Superior temporal gyrus (tissue), 1 donor: ENCODE measurements at regions not wholly inside any gene's neighbourhood (a gene's known extent, or its start where the extent isn't known, plus 50 kb on each side); places are given as distances from the start of the nearest gene placed in this dataset.
"Not testable (repeated sequence)": the region's sequence is repeated elsewhere in the genome, so short reads cannot be mapped to it uniquely, and the experiment has no call there.

Source experiments
- DNase-seq: peaks from one replicate; pipeline ENCODE4 v3.0.0-alpha.2; 2016; ENCODE audit errors: extremely low spot score

DNA sequence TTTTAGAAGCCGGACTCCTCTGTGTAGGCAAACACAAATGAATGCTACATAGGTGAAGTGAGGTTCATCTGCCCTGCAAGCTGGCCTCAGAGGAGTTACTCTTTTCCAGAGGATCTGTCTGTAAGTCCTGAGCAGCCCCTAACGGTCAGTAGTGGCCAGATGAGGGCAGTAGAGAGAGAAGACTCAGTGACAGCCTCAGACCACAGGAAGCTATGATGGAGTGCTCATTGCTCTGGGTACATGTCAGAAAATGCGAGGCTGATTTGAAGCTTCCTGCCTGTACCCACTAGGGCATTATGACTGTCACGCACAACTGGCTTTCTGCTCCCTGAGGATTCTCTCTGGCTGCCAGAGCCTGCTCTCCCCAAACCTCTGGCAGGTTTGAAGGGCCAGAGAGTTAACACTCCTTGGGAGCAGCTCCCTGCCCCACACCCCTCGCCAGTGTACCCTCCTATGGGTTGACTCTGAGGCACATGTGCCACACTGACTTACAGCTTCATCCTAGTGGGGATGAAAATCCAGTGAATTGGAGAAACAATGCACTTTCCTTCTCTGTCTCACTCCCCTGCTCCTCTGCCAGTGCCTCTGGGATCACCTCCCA lies 141.5 kb downstream of the GABRG2 start:
- peak; percentile 72 for DNase-seq

DNA sequence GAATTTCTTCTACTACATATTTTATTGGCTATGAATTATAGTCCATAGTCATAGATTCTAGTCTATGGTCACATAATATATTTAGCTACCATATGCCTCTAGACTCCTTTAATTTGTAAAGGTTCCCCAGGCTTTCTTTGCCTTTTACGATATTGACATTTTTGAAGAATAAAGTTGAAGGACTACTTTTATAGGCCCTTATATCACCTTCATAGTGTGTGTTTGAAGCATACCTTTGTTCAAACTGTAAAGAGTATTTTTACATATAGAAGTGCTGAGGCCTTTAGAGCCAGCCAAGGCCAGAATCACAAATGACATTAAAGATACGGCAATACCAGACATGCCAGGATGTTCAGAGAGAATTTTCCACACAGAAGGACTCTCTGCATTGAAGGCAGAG lies 147.0 kb downstream of the GABRG2 start:
- DNase-seq = no peak

DNA sequence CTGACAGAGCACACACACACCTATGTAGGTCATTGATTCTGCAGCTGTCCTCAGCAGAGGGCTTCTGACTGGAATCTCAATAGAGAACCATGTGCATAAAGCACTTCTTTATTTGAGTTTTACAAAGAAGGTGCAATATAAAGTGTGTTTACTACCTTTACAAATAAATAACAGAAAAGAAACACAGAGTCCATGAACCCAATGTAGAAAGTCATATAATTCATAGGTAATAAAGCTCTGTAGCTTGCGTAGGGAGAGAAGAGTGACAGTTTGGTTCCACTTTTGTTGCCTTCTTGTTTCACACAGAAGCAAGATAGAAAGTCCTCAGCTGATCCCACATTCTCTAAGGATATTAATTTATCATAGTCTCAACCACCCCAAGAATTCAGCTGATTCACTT lies 149.5 kb downstream of the GABRG2 start:
- no peak for DNase-seq

DNA sequence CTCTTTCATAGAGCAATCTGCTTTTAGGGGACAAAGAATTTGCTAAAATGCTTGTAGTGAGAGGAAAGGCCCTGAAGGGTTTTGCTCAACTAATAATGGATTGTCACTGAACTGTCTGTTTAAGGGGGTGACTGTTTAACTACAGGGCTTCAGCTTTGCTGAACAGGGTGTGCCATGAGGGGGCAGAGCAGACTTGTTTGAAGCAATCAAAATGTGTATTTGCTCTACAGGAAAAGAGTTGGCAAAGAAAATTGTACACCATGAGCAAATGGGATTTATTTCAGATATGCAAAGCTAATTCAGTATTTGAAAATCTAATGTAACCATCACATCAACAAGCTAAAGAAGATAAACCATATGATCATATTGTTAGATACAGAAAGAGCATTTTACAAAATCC lies 154.3 kb downstream of the GABRG2 start:
- no peak for DNase-seq

DNA sequence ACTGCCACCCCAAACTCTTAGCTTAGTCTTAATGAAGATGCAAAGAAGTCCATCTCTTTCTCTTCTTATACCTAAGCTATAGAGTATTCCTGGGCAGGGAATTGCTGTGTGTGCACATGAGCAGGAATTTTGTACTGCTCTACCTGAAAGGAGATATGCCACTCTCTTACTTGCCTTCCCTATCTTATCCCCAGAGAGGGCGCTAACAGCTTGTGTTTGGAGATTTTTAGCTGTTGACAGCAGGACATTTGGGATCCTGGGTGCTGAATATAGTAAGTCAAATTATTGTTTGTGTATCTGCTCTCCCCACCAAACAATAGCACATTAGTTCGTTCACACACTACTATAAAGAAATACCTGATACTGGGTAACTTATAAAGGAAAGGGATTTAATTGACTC lies 159.5 kb downstream of the GABRG2 start:
- no peak for DNase-seq

DNA sequence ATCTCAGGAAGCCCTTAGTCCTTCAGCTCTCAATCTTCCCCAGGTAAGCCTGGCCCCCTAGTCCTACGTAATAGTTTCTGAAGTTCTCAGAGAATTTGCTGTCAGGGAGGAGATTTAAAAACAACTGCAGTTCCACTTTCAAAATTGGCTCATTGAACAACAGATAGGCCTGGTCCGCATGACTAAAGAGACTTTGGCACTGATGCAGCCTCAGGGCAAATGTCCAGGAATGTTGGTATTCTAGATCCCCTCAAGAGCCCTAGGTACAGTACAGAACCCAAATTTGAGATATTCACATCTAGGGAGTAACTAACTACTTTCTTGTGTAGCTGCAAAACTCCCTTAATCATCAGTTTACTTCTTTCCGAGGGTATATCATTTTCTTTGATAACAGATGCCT lies 162.8 kb downstream of the GABRG2 start:
- no peak for DNase-seq

DNA sequence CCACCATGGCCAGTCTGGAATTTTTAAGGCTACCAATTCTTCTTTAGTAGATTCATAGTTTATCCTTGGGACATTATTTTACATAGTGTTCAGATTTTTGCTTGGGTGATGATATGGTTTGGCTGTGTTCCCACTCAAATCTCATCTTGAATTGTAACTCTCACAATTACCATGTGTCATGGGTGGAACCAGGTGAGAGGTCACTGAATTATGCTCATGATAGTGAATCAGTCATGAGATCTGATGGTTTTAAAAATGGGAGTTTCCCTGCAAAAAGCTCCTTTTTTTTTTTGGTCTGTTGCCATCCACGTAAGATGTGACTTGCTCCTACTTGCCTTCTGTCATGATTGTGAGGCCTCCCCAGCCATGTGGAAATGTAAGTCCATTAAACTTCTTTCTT lies 163.9 kb downstream of the GABRG2 start:
- no peak for DNase-seq

DNA sequence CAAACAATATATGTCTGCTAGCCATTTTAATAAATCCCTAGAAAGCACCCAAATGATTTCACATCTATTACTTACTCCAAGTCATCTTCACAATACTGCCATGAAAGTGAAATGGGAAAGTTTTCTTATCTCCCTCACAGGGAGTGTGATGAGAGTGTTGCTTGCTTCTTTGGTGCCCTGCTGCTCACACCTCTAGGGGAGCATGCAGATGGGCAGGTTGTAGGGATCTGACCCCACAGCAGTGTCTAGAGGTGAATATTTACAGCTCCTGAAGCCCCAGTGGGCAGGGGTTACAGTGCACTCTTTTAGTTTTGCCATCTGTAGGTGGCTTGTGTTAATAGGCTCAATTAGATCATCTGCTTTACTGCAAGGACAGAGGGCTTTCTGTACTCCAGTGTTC lies 173.2 kb downstream of the GABRG2 start:
- no peak for DNase-seq

DNA sequence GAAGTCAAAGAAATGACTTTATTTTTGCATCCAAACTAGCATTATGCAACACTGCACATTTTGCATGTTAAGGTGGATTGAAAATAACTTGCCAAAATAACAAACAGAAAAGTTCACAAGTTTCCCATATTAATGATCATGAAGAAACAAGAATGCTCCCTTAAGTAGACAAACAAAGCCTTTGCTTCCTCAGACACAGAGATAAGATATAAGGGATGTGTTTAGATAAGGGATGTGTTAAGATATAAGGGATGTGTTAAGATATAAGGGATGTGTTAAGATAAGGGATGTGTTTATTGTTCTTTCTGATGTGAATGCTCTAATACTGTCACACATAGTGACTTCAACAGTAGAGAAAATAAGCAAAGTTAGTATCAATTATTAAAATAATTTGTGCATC lies 174.8 kb downstream of the GABRG2 start:
- DNase-seq = no peak

DNA sequence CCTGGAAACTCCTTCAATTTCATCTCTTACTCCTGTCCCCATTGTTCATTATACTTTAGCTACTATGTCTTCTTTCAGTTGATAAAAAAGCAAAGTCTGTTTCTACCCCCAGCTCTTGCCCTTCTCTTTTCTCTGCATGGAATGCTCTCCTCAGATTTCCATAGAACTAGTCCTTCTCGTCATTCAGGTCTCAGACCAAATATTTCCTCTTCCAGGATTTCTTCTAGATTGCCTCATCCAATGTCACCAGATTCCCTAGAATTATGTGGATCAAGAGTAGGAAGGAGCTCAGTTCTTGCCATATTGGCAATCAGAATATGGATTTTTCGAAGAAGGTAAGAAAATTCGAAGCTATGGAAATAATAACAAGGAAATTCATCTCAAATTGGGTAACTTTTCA lies 176.1 kb downstream of the GABRG2 start:
- DNase-seq = no peak

DNA sequence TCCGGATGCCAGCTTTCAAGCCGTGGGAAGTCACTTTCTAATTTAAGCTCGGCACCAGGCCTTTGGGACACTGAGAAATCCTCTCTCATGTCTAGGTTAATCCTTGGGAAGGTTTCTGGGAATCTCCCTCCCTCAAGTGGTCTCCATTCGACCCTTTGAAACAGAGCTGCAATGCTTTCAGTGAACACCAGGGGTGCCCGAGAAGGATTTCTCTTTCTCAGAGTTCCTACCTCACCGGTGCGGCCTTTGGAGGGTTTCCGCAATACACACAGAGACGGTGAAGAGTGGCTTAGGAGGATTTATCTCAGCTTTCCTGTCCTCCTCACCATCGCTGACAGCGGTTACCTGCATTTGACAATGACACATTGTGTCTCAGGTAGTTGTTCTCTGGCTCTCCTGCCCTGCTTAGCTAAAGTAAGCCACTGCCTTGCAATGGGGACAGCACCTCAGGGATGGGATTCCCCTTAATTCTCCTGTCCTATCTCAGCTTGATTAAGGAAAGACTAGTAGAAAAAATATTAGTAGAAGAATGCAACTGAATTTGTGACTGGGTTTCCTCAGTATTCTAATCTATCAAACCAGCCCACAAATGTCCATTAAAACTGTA lies 180.6 kb downstream of the GABRG2 start:
- no peak for DNase-seq

DNA sequence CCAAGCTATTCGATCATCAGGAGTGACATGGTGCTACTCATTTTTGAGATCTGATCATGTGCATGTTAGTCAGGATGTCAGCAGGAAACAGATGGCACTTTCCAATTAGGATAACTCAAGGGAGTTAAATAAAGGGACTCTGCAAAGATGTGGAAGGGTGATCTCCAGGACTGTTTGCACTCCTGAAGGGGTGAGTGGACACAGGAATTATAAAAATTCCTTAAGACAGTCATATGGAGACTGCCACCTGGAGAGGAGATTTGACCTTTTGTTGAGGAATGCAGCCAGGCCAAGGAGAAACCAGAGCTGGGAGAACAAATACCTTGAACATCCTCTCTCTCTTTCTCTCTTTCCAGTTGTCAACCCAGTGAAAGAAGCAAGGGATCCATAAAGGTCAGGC lies 189.1 kb downstream of the GABRG2 start:
- no peak for DNase-seq

DNA sequence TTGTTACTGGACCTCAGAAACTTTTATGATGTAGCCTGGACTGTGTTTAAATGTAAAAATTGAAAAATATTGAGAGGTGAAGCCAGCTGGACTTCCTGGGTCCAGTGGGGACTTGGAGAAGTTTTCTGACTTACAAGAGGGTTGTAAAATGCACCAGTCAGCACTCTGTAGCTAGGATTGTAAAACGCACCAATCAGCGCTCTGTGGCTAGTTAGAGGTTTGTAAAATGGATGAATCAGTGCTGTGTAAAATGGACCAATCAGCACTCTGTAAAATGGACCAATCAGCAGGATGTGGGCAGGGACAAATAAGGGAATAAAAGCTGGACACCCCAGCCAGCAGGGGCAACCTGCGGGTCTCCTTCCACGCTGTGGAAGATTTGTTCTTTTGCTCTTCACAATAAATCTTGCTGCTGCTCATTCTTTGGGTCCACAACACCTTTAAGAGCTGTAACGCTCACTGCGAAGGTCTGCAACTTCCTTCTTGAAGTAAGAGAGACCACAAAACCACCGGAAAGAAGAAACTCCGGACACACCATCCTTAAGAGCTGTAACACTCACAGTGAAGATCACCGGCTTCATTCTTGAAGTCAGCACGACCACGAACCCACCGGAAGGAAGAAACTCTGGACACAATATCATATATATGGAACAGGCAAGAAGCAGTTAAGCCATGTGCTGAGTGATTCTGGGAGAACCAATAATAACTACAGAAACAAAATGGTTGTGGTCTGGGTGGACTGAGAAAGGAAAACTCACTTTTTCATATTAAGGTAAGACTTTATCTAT lies 201.3 kb downstream of the GABRG2 start:
- no peak for DNase-seq

DNA sequence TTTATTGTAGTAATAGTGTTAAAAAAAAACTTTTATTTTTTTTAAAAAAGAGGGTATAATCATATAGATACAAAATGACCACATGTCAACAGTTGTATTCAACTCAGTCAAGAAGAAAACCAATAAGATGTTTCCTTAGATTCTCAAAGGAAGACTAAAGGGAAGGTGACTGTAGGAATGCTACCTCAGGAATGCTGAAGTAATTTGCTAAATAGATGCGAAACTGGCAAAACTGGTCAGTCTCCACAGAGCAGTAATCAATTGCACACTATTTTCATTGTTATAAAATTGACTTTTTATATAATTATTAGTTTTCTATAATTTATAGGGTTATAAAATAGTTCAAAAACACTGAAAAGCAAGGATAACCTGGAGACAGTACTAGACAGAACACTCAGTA lies 204.8 kb downstream of the GABRG2 start:
- DNase-seq = no peak

DNA sequence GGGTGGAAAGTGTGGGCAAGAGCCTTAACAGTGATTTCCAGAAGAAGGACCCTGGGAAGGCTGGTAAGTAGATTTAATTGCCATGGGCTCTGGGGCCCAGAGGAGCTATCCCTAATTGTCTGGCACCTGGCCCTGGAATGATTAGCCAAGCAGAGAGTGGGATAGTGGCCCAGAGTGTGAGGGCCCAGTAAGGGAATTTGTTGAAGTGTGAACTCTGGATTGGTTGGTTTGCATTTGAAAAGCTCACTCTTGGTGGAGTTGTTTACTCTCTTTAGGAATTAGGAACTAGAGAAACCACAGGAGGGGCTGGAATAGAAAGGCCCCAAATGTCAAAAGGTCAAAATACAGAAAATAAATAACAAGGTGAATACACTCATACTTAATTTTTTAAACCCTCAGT lies 207.1 kb downstream of the GABRG2 start:
- DNase-seq = no peak

DNA sequence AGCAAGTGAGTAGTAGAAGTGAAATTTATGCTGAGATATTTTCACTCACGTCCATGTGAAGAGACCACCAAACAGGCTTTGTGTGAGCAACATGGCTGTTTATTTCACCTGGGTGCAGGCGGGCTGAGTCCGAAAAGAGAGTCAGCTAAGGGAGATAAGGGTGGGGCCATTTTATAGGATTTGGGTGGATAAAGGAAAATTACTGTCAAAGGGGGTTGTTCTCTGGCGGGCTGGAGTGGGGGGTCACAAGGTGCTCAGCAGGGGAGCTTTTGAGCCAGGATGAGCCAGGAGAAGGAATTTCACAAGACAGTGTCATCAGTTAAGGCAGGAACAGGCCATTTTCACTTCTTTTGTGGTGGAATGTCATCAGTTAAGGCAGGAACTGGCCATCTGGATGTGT lies 207.8 kb downstream of the GABRG2 start:
- not testable (repeated sequence) for DNase-seq

DNA sequence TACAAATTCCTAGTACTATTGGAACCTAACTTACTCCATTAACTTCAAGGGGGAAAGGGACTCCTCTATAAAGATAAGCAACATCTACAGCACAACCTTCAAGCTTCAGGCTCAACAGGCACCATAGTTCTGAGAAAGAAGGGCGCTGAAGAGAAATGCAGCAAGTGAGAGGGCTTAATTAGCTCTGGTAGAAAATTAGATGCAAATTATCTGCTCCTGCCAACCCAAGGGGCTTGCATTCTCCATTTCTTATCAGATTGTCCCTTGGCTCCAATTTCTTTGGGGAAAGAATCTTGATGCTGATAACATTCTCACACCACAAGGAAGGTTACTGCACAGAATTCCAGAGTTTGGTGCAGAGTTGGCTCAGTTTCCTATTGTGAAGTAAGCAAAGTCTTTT lies 214.6 kb downstream of the GABRG2 start:
- DNase-seq = no peak

DNA sequence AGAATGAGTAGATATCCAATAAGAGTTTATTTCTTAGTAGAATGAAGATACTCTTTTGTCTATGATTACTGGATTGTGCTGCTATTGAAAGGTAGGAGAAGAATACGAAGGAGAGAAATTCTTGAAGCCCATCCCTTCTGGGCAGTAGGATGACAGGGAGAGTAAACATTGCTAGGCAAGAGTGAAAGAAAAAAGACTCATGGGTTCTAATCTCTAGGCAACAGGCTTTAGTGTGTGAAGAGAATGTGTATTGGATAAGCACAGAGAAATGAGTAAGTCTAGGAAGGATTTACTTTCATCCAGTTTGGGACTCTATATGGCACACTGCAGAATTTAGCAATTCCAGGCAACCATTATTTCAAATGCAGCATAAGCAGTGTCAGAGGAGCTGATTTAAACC lies 216.0 kb downstream of the GABRG2 start:
- DNase-seq = no peak

DNA sequence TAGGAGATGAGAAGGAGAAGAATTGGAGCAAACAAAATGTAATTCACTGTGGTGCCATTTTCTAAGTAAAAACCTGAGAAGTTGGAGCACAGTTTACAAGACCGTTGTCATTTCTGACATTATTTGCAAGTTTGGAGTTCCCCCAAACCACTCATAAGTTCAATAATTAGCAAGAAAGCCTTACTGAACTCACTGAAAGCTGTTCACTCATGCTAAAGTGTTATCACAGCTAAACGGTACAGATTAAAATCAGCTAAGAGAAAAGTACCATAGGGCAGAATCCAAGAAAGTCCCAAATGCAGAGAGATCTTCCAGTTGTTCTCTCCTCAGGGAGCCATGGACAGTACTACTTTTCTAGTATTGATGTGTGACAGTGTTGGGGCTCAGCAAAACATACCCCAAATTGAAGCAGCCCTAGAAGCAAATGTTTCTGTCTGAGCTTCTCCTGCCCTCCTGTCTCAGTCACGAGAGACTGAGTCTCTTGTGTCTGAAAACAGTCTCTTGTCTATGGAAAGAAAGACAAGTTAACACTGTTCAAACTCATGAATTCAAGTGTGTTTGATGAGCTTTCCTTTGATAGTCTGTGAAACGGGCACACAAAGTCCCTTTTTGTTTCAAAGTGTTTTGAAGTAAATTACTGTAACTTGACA lies 221.2 kb downstream of the GABRG2 start:
- no peak for DNase-seq

DNA sequence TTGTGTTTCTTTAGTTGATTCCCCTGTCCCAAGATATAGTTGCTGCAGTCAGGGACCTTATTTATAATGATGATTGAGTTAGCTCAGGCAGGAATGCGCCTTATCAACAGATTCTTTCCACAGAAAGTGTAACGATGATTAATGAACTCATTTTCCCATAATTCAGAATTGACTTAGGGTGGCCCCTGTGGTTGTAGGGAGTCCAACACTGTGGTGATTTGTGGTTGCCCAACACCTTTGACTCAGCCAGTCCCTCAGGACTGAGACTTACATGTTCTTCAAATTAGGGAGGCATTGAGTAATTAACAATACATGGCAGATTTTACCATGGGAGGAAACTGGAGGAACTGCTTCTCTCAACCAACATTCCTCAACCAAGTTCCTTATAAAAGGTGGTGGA lies 221.9 kb downstream of the GABRG2 start:
- no peak for DNase-seq

DNA sequence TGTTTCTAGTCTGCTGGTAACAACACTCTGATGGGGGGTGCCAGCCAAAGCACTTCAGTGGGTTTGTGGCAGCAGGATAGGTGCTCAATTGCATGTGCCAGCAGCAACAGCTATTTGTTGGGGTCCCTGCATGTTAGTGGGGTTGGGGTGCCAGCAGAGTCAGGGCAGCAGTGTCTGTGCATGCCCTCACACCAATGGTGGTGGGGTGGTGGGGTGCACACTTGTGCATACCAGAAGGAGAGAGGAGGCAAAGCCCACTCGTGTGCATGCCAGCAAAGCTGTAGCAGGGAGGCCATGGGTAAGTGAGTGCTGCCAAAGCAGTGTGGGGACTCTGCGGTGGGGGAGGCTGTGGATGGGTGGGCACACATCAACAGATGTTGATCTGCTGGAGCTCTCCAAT lies 232.2 kb downstream of the GABRG2 start:
- no peak for DNase-seq

DNA sequence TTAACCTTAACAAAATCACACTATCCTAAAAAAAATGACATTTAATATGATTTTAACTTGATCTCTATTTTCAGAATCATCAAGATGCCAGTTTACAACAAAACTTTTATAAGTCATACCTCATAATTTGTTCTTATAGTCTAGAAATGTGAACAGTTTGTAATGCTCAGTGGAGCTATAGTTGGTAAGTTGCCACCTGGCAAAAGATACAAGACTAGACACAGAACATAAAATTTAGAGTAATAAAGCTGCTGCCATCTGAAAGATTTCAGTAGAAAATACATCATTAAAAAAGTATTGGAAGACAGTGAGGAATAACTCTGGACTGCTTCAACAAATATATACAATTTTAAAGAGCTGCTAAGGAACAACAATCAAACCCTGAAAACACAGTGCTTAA lies 233.8 kb downstream of the GABRG2 start:
- DNase-seq = no peak

DNA sequence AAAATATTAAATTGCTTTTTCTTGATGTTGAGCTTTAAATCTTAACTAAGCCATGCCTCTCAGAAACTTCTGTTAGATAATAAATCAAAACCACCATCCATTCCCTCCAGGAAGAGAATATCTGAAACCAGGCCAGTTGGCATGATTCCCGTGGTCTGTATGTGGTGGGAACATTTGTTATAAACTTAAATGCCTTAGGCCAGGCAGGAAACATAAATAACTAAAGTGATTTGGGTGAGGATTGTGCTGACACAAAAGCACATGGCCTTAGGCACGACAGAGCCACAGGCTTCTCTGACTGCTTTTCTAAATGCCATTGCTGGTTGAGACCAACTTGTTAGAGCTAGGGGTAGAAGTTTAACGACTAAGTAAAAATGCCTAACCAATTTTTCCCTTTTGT lies 255.9 kb downstream of the GABRG2 start:
- DNase-seq = no peak
